GM10248 (cell line): ENCODE measurements at regions not wholly inside any gene's neighbourhood (a gene's known extent, or its start where the extent isn't known, plus 50 kb on each side); places are given as distances from the start of the nearest gene placed in this dataset.

Source experiments
- CTCF ChIA-PET: fragments of 300-600 bp; sonication (Branson Sonifier 250); formaldehyde crosslinking; extraction: SDS; loops from one replicate; lab custom pipeline; 2021; ENCODE audit warnings: antibody characterized with exemption; lab: Yijun Ruan, JAX
- POLR2A ChIA-PET: fragments of 350-650 bp; sonication (Branson Sonifier 250); formaldehyde crosslinking; extraction: SDS; loops from one replicate; lab custom pipeline; 2020; ENCODE audit warnings: antibody characterized with exemption; lab: Yijun Ruan, JAX
- DNase-seq: peaks from one replicate; pipeline ENCODE4 v3.0.0; 2012; ENCODE audit errors: extremely low spot score
- CTCF ChIP-seq: IDR thresholded peaks from 2 replicates; pipeline ENCODE4 v1.5.1; 2012; ENCODE audit warnings: mild to moderate bottlenecking, low read depth; ENCODE audit errors: extremely low read depth, missing control alignments, control extremely low read depth

GRCh38 chr2:120620025-120620793, 115.5 kb upstream of the GLI2 start:
- ChIA-PET CTCF (no interaction called here), POLR2A (no interaction called here)
- DNase-seq, result no peak
- no peak for TF ChIP-seq CTCF

GRCh38 chr2:120622159-120622869, 113.4 kb upstream of the GLI2 start:
- ChIA-PET POLR2A (no interaction called here), CTCF (interaction anchor here (0.9 kb wide), 1 partner anchor 9 kb away, joined by 3 read pairs; no protein-coding TSS in a partner anchor)
- no peak for DNase-seq
- no peak for TF ChIP-seq CTCF

- TF ChIP-seq CTCF, result no peak
- POLR2A ChIA-PET, result no interaction called here
- CTCF ChIA-PET, result interaction anchor here (0.9 kb wide), 1 partner anchor 9 kb away, joined by 3 read pairs; no protein-coding TSS in a partner anchor
- DNase-seq, result no peak
Observed at GRCh38 chr2:120622886-120623753, 112.5 kb upstream of the GLI2 start.

GRCh38 chr2:120624061-120624737, 111.5 kb upstream of the GLI2 start:
- DNase-seq, result no peak
- ChIA-PET CTCF (interaction anchor here (1.0 kb wide), 1 partner anchor 10 kb away, joined by 3 read pairs; no protein-coding TSS in a partner anchor), POLR2A (no interaction called here)
- no peak for TF ChIP-seq CTCF

GRCh38 chr2:120624738-120625446, 110.8 kb upstream of the GLI2 start:
- TF ChIP-seq CTCF, result no peak
- DNase-seq, result no peak
- CTCF ChIA-PET, result interaction anchor here (1.0 kb wide), 1 partner anchor 9 kb away, joined by 3 read pairs; no protein-coding TSS in a partner anchor
- POLR2A ChIA-PET, result no interaction called here
